Upper lobe of right lung (tissue), 1 donor: ENCODE measurements at regions not wholly inside any gene's neighbourhood (a gene's known extent, or its start where the extent isn't known, plus 50 kb on each side); places are given as distances from the start of the nearest gene placed in this dataset.

ENCODE experiments used
- ATAC-seq: fragments of 200-7000 bp; cut with Tn5 transposase; one replicate; pipeline ENCODE4 v1.9.1; 2020; ENCODE audit warnings: mild to moderate bottlenecking, moderate library complexity
- DNase-seq: peaks from one replicate; pipeline ENCODE4 v3.0.0-alpha.2; 2020
- H3K27ac ChIP-seq: fragments of 200-600 bp; one replicate; pipeline ENCODE4 v1.8.0; 2022
- H3K27me3 ChIP-seq: fragments of 200-600 bp; one replicate; pipeline ENCODE4 v1.8.0; 2022; ENCODE audit warnings: mild to moderate bottlenecking
- H3K36me3 ChIP-seq: fragments of 200-600 bp; one replicate; pipeline ENCODE4 v1.8.0; 2022
- H3K4me1 ChIP-seq: fragments of 200-600 bp; one replicate; pipeline ENCODE4 v1.8.0; 2022
- H3K4me3 ChIP-seq: fragments of 200-600 bp; one replicate; pipeline ENCODE4 v1.8.0; 2022; ENCODE audit warnings: mild to moderate bottlenecking
- H3K9me3 ChIP-seq: fragments of 200-600 bp; one replicate; pipeline ENCODE4 v1.8.0; 2022
- intact Hi-C: fragments of 100-400 bp; cut with DNase I; formaldehyde crosslinking; loops from one replicate; pipeline ENCODE4 v1.11.0; 2022
- TF ChIP-seq, protein P1 (sequence below): fragments of 200-600 bp; IDR thresholded peaks from one replicate; pipeline ENCODE4 v1.8.0; 2022; ENCODE audit warnings: antibody characterized with exemption
- donor health status: DM: no; HTN: yes; CAD: no; lungs with severe emphysema.

DNA sequence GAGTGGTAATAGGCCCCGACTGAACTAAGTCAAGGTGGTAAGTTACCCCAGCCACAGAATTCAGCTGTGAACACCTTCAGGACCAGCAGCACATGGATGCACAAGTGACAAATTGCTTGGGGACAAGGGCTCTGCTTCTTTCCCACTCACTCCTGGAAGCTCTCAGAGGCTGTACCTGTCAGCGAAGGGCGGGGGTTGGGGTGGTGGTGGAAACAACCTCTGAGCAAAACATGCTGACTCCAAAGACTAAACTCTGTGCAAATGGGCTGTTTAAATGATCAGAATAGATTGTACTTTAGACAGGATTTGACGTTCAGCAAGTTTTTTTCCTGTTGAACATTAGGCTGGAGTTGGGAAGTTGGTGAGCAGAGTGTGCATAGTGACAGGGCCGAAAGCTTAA is 544.5 kb upstream of the ZNF608 start:
- H3K4me3 ChIP-seq, result no peak overlapping the region
- intact Hi-C loops, result no loop called here
- H3K9me3 ChIP-seq, result no peaks in the 10 kb centered on the region
- no peaks in the 10 kb centered on the region for H3K27me3 ChIP-seq
- ATAC-seq (no peak), DNase-seq (no peak)
- H3K36me3 ChIP-seq, result no peaks in the 10 kb centered on the region
- no peak overlapping the region for H3K27ac ChIP-seq
- TF ChIP-seq, protein P1, sequence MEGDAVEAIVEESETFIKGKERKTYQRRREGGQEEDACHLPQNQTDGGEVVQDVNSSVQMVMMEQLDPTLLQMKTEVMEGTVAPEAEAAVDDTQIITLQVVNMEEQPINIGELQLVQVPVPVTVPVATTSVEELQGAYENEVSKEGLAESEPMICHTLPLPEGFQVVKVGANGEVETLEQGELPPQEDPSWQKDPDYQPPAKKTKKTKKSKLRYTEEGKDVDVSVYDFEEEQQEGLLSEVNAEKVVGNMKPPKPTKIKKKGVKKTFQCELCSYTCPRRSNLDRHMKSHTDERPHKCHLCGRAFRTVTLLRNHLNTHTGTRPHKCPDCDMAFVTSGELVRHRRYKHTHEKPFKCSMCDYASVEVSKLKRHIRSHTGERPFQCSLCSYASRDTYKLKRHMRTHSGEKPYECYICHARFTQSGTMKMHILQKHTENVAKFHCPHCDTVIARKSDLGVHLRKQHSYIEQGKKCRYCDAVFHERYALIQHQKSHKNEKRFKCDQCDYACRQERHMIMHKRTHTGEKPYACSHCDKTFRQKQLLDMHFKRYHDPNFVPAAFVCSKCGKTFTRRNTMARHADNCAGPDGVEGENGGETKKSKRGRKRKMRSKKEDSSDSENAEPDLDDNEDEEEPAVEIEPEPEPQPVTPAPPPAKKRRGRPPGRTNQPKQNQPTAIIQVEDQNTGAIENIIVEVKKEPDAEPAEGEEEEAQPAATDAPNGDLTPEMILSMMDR, result no peak
- H3K4me1 ChIP-seq, result no peaks in the 10 kb centered on the region

GRCh38 chr5:125291447-125291846 is 545.0 kb upstream of the ZNF608 start:
- H3K36me3 ChIP-seq, result no peaks in the 10 kb centered on the region
- TF ChIP-seq, protein P1, result no peak
- intact Hi-C loops, result no loop called here
- no peak overlapping the region for H3K4me3 ChIP-seq
- H3K27me3 ChIP-seq, result no peaks in the 10 kb centered on the region
- no peaks in the 10 kb centered on the region for H3K4me1 ChIP-seq
- no peaks in the 10 kb centered on the region for H3K9me3 ChIP-seq
- DNase-seq (no peak), ATAC-seq (no peak)
- H3K27ac ChIP-seq, result no peak overlapping the region

DNA sequence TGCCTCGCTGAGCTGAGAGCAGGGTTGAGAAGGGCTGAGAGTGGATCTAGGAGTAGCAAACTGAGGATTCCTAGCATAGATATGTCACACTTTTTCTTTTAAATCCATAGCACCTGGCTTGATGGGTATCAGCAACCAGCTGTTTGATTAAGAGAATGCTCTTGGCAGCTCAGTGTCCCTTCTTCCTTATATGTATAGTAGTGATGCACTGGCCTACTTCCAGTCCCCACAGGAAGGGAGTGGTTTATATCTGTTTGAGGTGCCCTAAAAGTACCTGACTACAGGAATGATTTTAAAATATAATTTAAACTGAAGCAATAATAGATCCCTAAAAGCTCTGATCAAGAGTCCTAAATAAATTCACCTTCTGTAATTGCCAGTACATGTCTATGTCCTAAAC is 546.8 kb upstream of the ZNF608 start:
- TF ChIP-seq, protein P1, result no peak
- ATAC-seq, result no peak
- Histone ChIP-seq H3K36me3 (no peaks in the 10 kb centered on the region), H3K4me3 (no peak overlapping the region), H3K4me1 (no peaks in the 10 kb centered on the region), H3K9me3 (no peaks in the 10 kb centered on the region), H3K27ac (no peak overlapping the region), H3K27me3 (no peaks in the 10 kb centered on the region)
- no peak for DNase-seq
- intact Hi-C loops, result no loop called here

- no peaks in the 10 kb centered on the region for H3K27me3 ChIP-seq
- no peaks in the 10 kb centered on the region for H3K4me1 ChIP-seq
- H3K4me3 ChIP-seq, result no peak overlapping the region
- H3K27ac ChIP-seq, result no peak overlapping the region
- no peaks in the 10 kb centered on the region for H3K36me3 ChIP-seq
- DNase-seq (no peak), ATAC-seq (no peak)
- H3K9me3 ChIP-seq, result no peaks in the 10 kb centered on the region
- intact Hi-C loops, result no loop called here
- TF ChIP-seq, protein P1, result no peak
Observed at GRCh38 chr5:125293726-125294125, 547.3 kb upstream of the ZNF608 start.

GRCh38 chr5:125294844-125295243 is 548.4 kb upstream of the ZNF608 start:
- H3K36me3 ChIP-seq, result no peaks in the 10 kb centered on the region
- no peaks in the 10 kb centered on the region for H3K9me3 ChIP-seq
- DNase-seq, result no peak
- H3K4me3 ChIP-seq, result no peak overlapping the region
- ATAC-seq, result no peak
- intact Hi-C loops, result no loop called here
- no peaks in the 10 kb centered on the region for H3K4me1 ChIP-seq
- no peaks in the 10 kb centered on the region for H3K27me3 ChIP-seq
- TF ChIP-seq, protein P1, result no peak
- no peak overlapping the region for H3K27ac ChIP-seq

DNA sequence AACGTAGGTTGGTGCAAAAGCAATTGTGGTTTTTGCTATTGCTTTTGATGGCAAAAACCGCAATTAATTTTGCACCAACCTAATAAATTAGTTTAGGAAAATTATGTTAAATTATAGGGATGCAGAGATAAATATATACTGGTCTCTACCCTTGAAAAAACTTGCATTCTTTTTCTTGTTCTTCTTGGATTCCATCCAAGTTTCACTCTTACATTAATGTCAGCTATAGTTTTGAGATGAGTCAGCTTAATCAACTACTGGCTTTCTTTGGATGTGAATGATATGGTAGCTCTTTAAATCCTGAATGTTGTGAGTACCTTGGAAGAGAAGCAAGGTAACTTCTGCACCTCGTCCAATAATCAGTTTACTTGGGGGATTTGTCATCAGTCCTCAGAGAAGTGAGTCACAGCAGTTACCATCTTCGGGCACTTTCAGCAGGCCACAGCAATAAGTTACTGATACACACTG is 549.0 kb upstream of the ZNF608 start:
- H3K4me1 ChIP-seq, result no peaks in the 10 kb centered on the region
- no peak overlapping the region for H3K27ac ChIP-seq
- intact Hi-C loops, result no loop called here
- H3K36me3 ChIP-seq, result no peaks in the 10 kb centered on the region
- TF ChIP-seq, protein P1, result no peak
- no peaks in the 10 kb centered on the region for H3K27me3 ChIP-seq
- no peak for ATAC-seq
- H3K4me3 ChIP-seq, result no peak overlapping the region
- no peaks in the 10 kb centered on the region for H3K9me3 ChIP-seq
- DNase-seq, result no peak
